Fibroblast of the aortic adventitia (primary cell): ENCODE measurements at regions not wholly inside any gene's neighbourhood (a gene's known extent, or its start where the extent isn't known, plus 50 kb on each side); places are given as distances from the start of the nearest gene placed in this dataset.
A peak's percentile ranks its signal among the peaks of the same experiment; 100 is the strongest.
"Not testable (repeated sequence)": the region's sequence is repeated elsewhere in the genome, so short reads cannot be mapped to it uniquely, and the experiment has no call there.

Source experiments
- DNase-seq: peaks from one replicate; pipeline ENCODE4 v3.0.0-alpha.2; 2010; ENCODE audit warnings: low read depth
- H3K4me3 ChIP-seq: 2 replicates; pipeline ENCODE4 v1.5.1; 2011; ENCODE audit warnings: low read depth, mild to moderate bottlenecking, control low read depth, low read length, moderate library complexity
- TF ChIP-seq, protein P1 (sequence below): IDR thresholded peaks from 2 replicates; pipeline ENCODE4 v1.5.1; 2011; ENCODE audit warnings: mild to moderate bottlenecking, low read length, control low read depth, inconsistent platforms; ENCODE audit not compliant: insufficient read depth

DNA sequence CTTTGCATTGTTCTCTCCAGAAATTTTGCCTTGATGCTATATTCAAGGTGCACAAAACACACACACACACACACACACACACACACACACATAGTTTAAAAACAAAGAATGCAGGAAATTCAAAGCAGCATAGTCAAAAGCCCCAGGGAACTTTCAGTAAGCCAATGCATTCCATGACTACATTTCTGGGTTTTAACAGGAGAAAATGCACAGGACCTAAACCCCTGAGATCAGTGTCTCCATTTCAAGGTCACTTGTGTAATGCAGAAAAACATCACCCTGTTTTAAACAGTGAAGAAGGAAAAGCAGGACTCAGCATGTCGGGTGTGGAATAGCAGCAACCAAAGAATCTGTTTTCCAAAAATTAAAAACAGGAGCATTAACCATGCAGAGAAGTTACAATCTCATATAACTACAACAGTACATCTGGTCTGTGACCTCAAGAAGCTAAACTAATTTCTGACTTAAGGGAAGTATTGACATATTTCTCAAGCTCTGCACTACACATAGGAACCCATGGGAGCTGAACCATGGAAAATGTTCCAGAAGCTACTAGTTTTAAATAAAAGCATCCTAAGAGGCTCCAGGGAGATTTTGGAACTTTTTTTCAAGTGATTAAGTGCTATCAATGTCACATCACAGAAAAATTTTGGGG lies 296.7 kb downstream of the HINT1 start:
- peak; percentile 9 for DNase-seq
- H3K4me3 ChIP-seq = no peak overlapping the region
- TF ChIP-seq, protein P1, sequence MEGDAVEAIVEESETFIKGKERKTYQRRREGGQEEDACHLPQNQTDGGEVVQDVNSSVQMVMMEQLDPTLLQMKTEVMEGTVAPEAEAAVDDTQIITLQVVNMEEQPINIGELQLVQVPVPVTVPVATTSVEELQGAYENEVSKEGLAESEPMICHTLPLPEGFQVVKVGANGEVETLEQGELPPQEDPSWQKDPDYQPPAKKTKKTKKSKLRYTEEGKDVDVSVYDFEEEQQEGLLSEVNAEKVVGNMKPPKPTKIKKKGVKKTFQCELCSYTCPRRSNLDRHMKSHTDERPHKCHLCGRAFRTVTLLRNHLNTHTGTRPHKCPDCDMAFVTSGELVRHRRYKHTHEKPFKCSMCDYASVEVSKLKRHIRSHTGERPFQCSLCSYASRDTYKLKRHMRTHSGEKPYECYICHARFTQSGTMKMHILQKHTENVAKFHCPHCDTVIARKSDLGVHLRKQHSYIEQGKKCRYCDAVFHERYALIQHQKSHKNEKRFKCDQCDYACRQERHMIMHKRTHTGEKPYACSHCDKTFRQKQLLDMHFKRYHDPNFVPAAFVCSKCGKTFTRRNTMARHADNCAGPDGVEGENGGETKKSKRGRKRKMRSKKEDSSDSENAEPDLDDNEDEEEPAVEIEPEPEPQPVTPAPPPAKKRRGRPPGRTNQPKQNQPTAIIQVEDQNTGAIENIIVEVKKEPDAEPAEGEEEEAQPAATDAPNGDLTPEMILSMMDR = no peak

DNA sequence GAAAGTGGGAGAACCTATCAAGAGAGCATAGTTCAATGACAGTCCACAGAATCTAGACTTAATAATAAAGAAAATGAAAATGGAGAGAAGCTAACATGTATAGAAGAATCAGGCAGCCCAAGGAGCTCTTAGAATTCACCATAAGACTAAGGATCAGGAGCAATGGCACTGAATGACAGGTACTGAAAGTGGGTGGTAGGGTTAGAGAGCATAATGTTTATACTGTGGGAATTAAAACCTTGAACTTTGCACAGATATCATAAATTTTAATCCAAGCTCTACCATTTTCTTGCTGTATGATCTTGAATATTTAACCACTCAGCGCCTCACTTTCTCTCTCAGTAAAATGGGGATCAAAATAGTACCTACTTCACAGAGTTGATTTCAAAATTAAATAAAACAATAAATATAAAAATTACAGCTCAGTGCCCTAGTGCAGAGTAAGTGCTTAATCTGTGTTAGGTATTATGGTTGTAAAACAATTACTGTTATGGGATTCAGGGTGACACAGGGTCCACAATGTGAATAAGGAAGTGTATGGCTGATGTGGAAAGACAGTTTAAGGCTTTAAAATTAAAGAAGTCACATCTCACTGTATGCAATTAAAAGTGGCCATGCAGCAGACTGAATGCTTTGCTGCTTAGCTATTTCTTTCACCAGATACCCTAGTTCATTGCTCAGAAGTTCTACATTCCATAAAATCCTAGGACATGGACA lies 319.8 kb downstream of the HINT1 start:
- no peak overlapping the region for H3K4me3 ChIP-seq
- DNase-seq = no peak
- TF ChIP-seq, protein P1 = no peak

DNA sequence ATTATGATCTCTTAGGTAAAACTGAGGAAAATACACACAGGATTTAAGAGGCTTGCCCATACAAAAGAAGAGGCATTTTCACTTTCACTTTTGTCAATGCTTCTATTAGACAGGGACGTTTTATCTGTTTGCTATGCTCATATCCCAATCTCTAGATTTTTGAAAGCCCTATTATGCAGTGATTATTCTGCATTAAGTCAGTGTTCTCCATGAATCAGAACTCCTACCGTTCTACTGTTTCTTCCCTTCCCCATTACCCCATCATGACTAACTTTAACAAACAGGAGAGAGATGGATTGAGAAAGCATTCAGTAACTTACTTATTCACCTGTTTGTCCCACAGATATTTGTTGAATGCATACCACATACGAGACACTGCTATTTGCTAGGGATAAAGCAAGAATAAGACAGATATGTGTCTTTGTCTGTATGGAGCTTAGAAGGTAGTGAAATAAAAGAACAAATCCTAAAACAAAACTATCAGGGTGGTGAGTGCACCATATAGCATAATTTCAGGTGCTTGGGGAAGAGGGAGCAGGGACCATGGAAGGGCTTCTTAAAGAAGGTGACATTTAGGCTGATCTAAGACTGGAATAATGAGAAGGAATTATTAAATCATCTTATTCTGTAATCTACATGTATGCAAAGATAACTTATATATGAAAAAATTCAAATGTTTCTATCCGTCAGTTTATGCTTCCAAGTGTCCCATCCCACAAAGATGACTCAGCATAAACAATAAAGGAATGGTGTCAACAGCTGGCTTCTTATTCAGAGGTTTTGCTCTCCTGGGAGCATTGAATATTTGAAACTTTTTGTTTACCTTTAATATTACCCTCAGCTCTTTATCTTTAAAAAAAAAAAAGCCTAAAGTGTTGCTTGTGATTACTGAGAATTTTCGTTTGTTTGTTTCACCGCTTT lies 328.1 kb downstream of the HINT1 start:
- no peak for DNase-seq
- TF ChIP-seq, protein P1 = no peak
- no peak overlapping the region for H3K4me3 ChIP-seq

DNA sequence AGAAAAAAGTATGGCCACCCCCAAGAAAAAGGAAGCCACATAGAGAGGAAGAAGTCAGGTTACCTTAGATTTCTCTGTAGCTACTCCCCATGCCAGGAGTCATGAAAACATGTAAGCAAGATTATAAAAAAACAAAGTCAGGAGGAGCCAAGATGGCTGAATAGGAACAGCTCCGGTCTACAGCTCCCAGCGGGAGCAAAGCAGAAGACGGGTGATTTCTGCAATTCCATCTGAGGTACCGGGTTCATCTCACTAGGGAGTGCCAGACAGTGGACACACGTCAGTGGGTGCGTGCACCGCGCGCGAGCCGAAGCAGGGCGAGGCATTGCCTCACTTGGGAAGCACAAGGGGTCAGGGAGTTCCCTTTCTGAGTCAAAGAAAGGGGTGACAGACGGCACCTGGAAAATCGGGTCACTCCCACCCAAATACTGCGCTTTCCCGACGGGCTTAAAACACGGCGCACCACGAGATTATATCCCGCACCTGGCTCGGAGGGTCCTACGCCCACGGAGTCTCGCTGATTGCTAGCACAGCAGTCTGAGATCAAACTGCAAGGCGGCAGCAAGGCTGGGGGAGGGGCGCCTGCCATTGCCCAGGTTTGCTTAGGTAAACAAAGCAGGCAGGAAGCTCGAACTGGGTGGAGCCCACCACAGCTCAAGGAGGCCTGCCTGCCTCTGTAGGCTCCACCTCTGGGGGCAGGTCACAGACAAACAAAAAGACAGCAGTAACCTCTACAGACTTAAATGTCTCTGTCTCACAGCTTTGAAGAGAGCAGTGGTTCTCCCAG lies 347.3 kb downstream of the HINT1 start:
- not testable (repeated sequence) for DNase-seq, H3K4me3 ChIP-seq

DNA sequence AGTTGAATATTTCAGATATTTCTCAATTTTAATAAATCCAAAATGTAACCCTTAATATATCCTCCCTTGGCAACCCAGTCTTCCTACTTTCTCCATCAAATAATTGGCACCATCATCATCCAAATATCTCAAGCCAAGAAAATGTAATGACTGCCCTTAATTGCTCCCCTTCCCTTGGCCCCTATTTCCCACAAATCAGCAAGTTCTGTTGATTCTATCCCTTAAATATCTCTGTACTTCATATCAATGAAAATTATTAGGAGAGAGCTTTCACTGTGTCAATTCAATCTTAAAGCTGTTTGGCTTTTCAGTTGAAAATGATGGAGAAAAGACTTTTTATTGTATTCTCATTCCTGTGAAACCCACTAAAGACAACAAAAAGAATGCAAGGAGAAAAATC lies 349.8 kb downstream of the HINT1 start:
- TF ChIP-seq, protein P1 = no peak
- no peak overlapping the region for H3K4me3 ChIP-seq

DNA sequence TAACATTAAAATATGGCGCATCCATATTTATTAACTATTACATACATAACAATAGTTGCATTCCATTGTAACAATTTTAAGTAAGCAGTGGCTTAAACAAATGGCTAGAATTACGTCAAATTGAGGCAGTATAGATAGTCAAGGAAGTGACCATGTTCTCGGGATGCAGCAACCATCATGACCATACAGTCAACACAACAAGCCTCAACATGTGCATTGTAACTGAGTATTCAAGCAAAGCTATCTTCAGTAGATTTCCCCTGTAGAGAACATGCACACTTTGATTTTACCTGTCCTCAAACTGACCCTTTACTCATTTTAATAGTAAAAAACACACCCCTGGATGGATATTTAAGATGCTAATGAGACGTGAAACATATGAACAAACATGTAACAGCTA lies 356.4 kb downstream of the HINT1 start:
- no peak for DNase-seq

More for the DNA sequence above, 349.8 kb downstream of the HINT1 start:
- DNase-seq = no peak

More for the DNA sequence above, 356.4 kb downstream of the HINT1 start:
- no peak overlapping the region for H3K4me3 ChIP-seq
- TF ChIP-seq, protein P1 = no peak
